GM12865 (cell line): ENCODE measurements at regions not wholly inside any gene's neighbourhood (a gene's known extent, or its start where the extent isn't known, plus 50 kb on each side); places are given as distances from the start of the nearest gene placed in this dataset.
"Not testable (repeated sequence)": the region's sequence is repeated elsewhere in the genome, so short reads cannot be mapped to it uniquely, and the experiment has no call there.

Experiments
- DNase-seq: peaks from one replicate; pipeline ENCODE4 v3.0.0; 2010; ENCODE audit warnings: low read depth
- H3K4me3 ChIP-seq: 2 replicates; pipeline ENCODE4 v1.5.1; 2011; ENCODE audit warnings: mild to moderate bottlenecking, low read depth, low read length, control low read depth
- CTCF ChIP-seq: IDR thresholded peaks from 2 replicates; pipeline ENCODE4 v1.5.1; 2011; ENCODE audit warnings: low read length, control low read depth, low read depth, inconsistent platforms; ENCODE audit not compliant: insufficient read depth; ENCODE audit errors: missing control alignments

GRCh38 chr10:37733822-37734221, 123.6 kb downstream of the ZNF248 start:
- H3K4me3 ChIP-seq, result no peak overlapping the region
- DNase-seq, result no peak
- TF ChIP-seq CTCF, result no peak

GRCh38 chr10:37732685-37733084, 124.7 kb downstream of the ZNF248 start:
- no peak overlapping the region for H3K4me3 ChIP-seq
- DNase-seq, result no peak
- TF ChIP-seq CTCF, result no peak

GRCh38 chr10:37728830-37729229, 128.6 kb downstream of the ZNF248 start:
- H3K4me3 ChIP-seq, result no peak overlapping the region
- DNase-seq, result no peak
- no peak for TF ChIP-seq CTCF

- no peak for DNase-seq
- no peak for TF ChIP-seq CTCF
- no peak overlapping the region for H3K4me3 ChIP-seq
Observed at GRCh38 chr10:37727491-37728352, 129.7 kb downstream of the ZNF248 start.

- H3K4me3 ChIP-seq, result no peak overlapping the region
- no peak for TF ChIP-seq CTCF
- no peak for DNase-seq
Observed at GRCh38 chr10:37721100-37721499, 136.3 kb downstream of the ZNF248 start.

- not testable (repeated sequence) for DNase-seq, H3K4me3 ChIP-seq
Observed at GRCh38 chr10:37718060-37718459, 139.3 kb downstream of the ZNF248 start.

GRCh38 chr10:37713642-37714041, 143.8 kb downstream of the ZNF248 start:
- no peak for DNase-seq
- no peak for TF ChIP-seq CTCF
- H3K4me3 ChIP-seq, result no peak overlapping the region
